ENCODE measurements at regions not wholly inside any gene's neighbourhood (a gene's known extent, or its start where the extent isn't known, plus 50 kb on each side); places are given as distances from the start of the nearest gene placed in this dataset.

GRCh38 chr6:126718600-126719327 lies 378.8 kb downstream of the CENPW start:
- H3K36me3 ChIP-seq (ENCODE audit: control insufficient read depth, insufficient read depth, low read length): no peaks in the 10 kb centered on the region
- DNase-seq: no peak
- intact Hi-C loops (cut with micrococcal nuclease; ENCODE audit: unreplicated experiment): no loop called here
- Mint-ChIP-seq H3K36me3 (ENCODE audit: insufficient read depth, unreplicated experiment) (no peaks in the 10 kb centered on the region), H3K27me3 (ENCODE audit: insufficient read depth, unreplicated experiment) (no peaks in the 10 kb centered on the region), H3K4me3 (ENCODE audit: unreplicated experiment) (no peak overlapping the region), H3K27ac (ENCODE audit: unreplicated experiment) (no peak overlapping the region), H3K4me1 (ENCODE audit: low read depth, unreplicated experiment) (peaks cover 7% of the 10 kb centered on the region), H3K9me3 (ENCODE audit: unreplicated experiment) (no peaks in the 10 kb centered on the region)
- no peaks in the 10 kb centered on the region for H3K9me3 ChIP-seq
- ChIA-PET CTCF (no interaction called here), POLR2A (no interaction called here)
- H3K4me1 ChIP-seq: no peaks in the 10 kb centered on the region
- no peak for TF ChIP-seq CTCF (IDR thresholded peaks at IDR 0.05; ENCODE audit: insufficient read depth in 1 of 2, low read depth in 1 of 2, low read length in 1 of 2, severe bottlenecking in 1 of 2, unreplicated experiment in 1 of 2)
- no peak overlapping the region for H3K4me3 ChIP-seq (ENCODE audit: low read depth, low read length)
- no TSS peak for BruUV-seq (replicated peaks)
- H3K27me3 ChIP-seq (replicated peaks; ENCODE audit: control insufficient read depth, insufficient read depth, low read length): no peaks in the 10 kb centered on the region

GRCh38 chr6:126720304-126720703 lies 380.4 kb downstream of the CENPW start:
- BruUV-seq (replicated peaks): no TSS peak
- Histone ChIP-seq H3K36me3 (ENCODE audit: control insufficient read depth, insufficient read depth, low read length) (no peaks in the 10 kb centered on the region), H3K4me3 (ENCODE audit: low read depth, low read length) (no peak overlapping the region), H3K4me1 (0 out of 2 replicates have a peak, but pooled peaks cover 7% of the 10 kb centered on the region), H3K27me3 (replicated peaks; ENCODE audit: control insufficient read depth, insufficient read depth, low read length) (no peaks in the 10 kb centered on the region), H3K9me3 (no peaks in the 10 kb centered on the region)
- peaks cover 7% of the 10 kb centered on the region for H3K4me1 Mint-ChIP-seq (ENCODE audit: low read depth, unreplicated experiment)
- POLR2A ChIA-PET: no interaction called here
- intact Hi-C loops (cut with micrococcal nuclease; ENCODE audit: unreplicated experiment): no loop called here
- no peak overlapping the region for H3K4me3 Mint-ChIP-seq (ENCODE audit: unreplicated experiment)
- CTCF ChIA-PET: no interaction called here
- H3K9me3 Mint-ChIP-seq (ENCODE audit: unreplicated experiment): no peaks in the 10 kb centered on the region
- H3K27ac Mint-ChIP-seq (ENCODE audit: unreplicated experiment): no peak overlapping the region
- DNase-seq: no peak
- H3K27me3 Mint-ChIP-seq (ENCODE audit: insufficient read depth, unreplicated experiment): no peaks in the 10 kb centered on the region
- H3K36me3 Mint-ChIP-seq (ENCODE audit: insufficient read depth, unreplicated experiment): no peaks in the 10 kb centered on the region
- no peak for TF ChIP-seq CTCF (IDR thresholded peaks at IDR 0.05; ENCODE audit: insufficient read depth in 1 of 2, low read depth in 1 of 2, low read length in 1 of 2, severe bottlenecking in 1 of 2, unreplicated experiment in 1 of 2)

- CTCF ChIA-PET: no interaction called here
These were observed 381.8 kb downstream of the CENPW start for GRCh38 chr6:126721581-126722160.

More at GRCh38 chr6:126721581-126722160, 381.8 kb downstream of the CENPW start:
- Mint-ChIP-seq H3K36me3 (ENCODE audit: insufficient read depth, unreplicated experiment) (no peaks in the 10 kb centered on the region), H3K27me3 (ENCODE audit: insufficient read depth, unreplicated experiment) (no peaks in the 10 kb centered on the region), H3K4me3 (ENCODE audit: unreplicated experiment) (no peak overlapping the region), H3K27ac (ENCODE audit: unreplicated experiment) (peak overlapping the region; percentile 30), H3K4me1 (ENCODE audit: low read depth, unreplicated experiment) (peaks cover 7% of the 10 kb centered on the region), H3K9me3 (ENCODE audit: unreplicated experiment) (no peaks in the 10 kb centered on the region)
- no peaks in the 10 kb centered on the region for H3K9me3 ChIP-seq
- no peak overlapping the region for H3K4me3 ChIP-seq (ENCODE audit: low read depth, low read length)
- H3K4me1 ChIP-seq: 0 out of 2 replicates have a peak, but pooled peaks cover 7% of the 10 kb centered on the region
- no peaks in the 10 kb centered on the region for H3K36me3 ChIP-seq (ENCODE audit: control insufficient read depth, insufficient read depth, low read length)
- H3K27me3 ChIP-seq (replicated peaks; ENCODE audit: control insufficient read depth, insufficient read depth, low read length): no peaks in the 10 kb centered on the region
- no peak for DNase-seq
- intact Hi-C loops (cut with micrococcal nuclease; ENCODE audit: unreplicated experiment): no loop called here
- POLR2A ChIA-PET: no interaction called here
- TF ChIP-seq CTCF (IDR thresholded peaks at IDR 0.05; ENCODE audit: insufficient read depth in 1 of 2, low read depth in 1 of 2, low read length in 1 of 2, severe bottlenecking in 1 of 2, unreplicated experiment in 1 of 2): no peak
- BruUV-seq (replicated peaks): no TSS peak

Data from Caco-2 (cell line).